PFSK-1 (cell line): ENCODE measurements at regions not wholly inside any gene's neighbourhood (a gene's known extent, or its start where the extent isn't known, plus 50 kb on each side); places are given as distances from the start of the nearest gene placed in this dataset.

Experiments used
- FOXP2 ChIP-seq: optimal IDR thresholded peaks from 2 replicates; pipeline ENCODE3; 2011; ENCODE audit warnings: borderline replicate concordance, control low read depth, inconsistent platforms; ENCODE audit not compliant: insufficient read depth; ENCODE audit errors: extremely low read length, extremely low read depth
- POLR2AphosphoS5 ChIP-seq: IDR thresholded peaks from 2 replicates; pipeline ENCODE4 v1.6.1; 2012; ENCODE audit warnings: low read depth, mild to moderate bottlenecking, control low read depth, low read length, moderate library complexity
- SIN3A ChIP-seq: IDR thresholded peaks from 2 replicates; pipeline ENCODE4 v1.6.1; 2012; ENCODE audit warnings: mild to moderate bottlenecking, low read length, moderate library complexity, borderline replicate concordance; ENCODE audit not compliant: insufficient read depth
- TAF1 ChIP-seq: IDR thresholded peaks from 2 replicates; pipeline ENCODE4 v1.6.1; 2012; ENCODE audit warnings: low read length, control low read depth, borderline replicate concordance; ENCODE audit not compliant: insufficient read depth
- TF ChIP-seq, protein P1 (sequence below), 2 experiments: IDR thresholded peaks; 2 replicates each; pipeline versions ENCODE4 v1.6.1 to v1.8.0; 2011 to 2012; ENCODE audit warnings: low read depth in 2 of 2, low read length in 2 of 2, control low read depth in 1 of 2, inconsistent platforms in 1 of 2, mild to moderate bottlenecking in 1 of 2, moderate library complexity in 1 of 2; ENCODE audit not compliant: insufficient read depth in 1 of 2

DNA sequence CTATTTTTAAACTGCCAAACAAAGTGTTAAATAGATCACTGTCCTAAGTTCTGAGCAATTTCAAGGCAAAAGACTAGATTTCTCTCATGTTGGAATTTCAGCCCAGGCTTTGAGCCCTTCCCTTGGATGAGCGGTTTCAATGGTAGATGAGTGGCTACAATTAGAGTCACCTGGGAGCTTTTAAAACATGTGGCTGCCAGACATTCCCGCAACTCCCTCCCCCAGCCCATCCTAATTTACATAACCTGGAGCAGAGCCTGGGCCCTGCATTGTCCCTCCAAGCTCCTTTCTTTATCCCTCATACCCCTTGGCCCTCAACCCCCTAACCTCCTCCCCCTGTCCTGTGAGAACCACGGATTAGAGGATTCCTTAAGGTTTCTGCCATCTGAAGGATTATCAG, 357.5 kb upstream of the UMPS start:
- TF ChIP-seq POLR2AphosphoS5 (no peak), TAF1 (no peak), SIN3A (no peak), FOXP2 (no peak)
- TF ChIP-seq, protein P1, sequence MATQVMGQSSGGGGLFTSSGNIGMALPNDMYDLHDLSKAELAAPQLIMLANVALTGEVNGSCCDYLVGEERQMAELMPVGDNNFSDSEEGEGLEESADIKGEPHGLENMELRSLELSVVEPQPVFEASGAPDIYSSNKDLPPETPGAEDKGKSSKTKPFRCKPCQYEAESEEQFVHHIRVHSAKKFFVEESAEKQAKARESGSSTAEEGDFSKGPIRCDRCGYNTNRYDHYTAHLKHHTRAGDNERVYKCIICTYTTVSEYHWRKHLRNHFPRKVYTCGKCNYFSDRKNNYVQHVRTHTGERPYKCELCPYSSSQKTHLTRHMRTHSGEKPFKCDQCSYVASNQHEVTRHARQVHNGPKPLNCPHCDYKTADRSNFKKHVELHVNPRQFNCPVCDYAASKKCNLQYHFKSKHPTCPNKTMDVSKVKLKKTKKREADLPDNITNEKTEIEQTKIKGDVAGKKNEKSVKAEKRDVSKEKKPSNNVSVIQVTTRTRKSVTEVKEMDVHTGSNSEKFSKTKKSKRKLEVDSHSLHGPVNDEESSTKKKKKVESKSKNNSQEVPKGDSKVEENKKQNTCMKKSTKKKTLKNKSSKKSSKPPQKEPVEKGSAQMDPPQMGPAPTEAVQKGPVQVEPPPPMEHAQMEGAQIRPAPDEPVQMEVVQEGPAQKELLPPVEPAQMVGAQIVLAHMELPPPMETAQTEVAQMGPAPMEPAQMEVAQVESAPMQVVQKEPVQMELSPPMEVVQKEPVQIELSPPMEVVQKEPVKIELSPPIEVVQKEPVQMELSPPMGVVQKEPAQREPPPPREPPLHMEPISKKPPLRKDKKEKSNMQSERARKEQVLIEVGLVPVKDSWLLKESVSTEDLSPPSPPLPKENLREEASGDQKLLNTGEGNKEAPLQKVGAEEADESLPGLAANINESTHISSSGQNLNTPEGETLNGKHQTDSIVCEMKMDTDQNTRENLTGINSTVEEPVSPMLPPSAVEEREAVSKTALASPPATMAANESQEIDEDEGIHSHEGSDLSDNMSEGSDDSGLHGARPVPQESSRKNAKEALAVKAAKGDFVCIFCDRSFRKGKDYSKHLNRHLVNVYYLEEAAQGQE (IDR thresholded peaks at IDR 0.05; ENCODE audit: insufficient read depth in 1 of 2, low read depth in 2 of 2, low read length in 2 of 2) = no peak
